HG02798 (cell line): ENCODE measurements at regions not wholly inside any gene's neighbourhood (a gene's known extent, or its start where the extent isn't known, plus 50 kb on each side); places are given as distances from the start of the nearest gene placed in this dataset.
"Not testable (repeated sequence)": the region's sequence is repeated elsewhere in the genome, so short reads cannot be mapped to it uniquely, and the experiment has no call there.

Experiments
- ATAC-seq: cut with Tn5 transposase; IDR thresholded peaks from one replicate; pipeline ENCODE4 v1.9.1; 2021; ENCODE audit warnings: mild to moderate bottlenecking; ENCODE audit not compliant: unreplicated experiment, poor library complexity

- no peak for ATAC-seq
Observed at GRCh38 chr14:87045956-87046355, 947.0 kb downstream of the GALC start.

GRCh38 chr14:87045246-87045645 lies 947.7 kb downstream of the GALC start:
- no peak for ATAC-seq

- ATAC-seq = no peak
Observed at GRCh38 chr14:87044807-87045206, 948.2 kb downstream of the GALC start.

DNA sequence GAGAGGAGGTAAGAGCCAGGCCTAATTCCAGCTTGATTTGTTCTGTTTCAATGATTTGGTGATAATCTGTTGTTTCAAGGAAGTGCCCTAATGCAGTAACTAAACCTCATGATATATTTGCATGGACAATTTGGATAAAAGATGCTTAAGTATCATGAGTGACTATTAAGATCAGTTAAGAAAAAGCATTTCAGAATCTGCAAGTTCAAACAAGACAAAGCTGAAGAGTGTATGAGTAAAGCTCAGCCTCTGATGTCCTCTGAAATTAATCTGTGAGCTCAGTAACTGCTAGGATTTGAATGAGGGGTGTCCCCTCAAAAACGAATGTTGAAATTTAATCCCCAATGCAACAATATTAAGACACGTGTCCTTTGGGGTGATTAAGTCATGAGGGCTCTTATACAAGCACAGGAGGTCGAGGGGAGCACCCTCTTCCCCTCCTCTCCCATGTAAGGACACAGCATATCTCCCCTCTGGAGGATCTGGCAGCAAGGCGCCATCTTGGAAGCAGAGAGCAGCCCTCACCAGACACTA lies 949.2 kb downstream of the GALC start:
- ATAC-seq = no peak

- ATAC-seq = no peak
Observed at GRCh38 chr14:87042354-87042753, 950.6 kb downstream of the GALC start.

DNA sequence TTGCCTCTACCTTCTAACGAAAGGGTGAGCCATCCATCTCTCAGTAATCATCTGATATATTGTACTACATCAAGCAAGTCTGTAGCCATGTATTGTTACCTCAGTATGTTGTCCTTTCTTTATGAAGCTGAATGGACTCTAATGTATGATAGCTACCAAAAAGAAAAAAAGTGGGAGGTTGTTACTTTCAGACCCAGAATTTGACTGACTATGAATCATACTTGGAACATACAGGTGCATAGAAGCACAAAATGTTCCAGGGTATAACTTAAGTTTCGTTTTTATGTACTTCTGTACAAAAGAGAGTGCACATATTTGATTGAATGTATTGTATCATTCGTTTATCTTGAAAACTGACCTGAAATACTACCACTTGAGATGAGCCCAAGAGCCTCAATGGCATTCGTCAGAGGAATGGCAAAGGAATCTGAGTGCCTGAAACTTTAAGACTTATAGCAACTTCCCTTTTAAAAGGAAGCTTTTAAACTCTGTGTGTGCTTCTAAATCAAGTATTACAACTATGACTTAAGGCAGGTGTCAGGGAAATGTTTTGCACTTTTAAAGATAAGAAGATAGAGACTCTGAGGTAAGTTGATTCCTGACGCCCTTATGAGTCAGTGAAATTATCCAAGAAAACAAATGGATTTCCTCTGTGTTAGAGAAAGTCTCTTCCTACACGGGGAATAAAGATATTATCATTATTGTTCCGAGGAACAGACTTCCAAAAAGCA lies 951.5 kb downstream of the GALC start:
- ATAC-seq = no peak

- ATAC-seq = no peak
Observed at GRCh38 chr14:87034680-87035079, 958.3 kb downstream of the GALC start.

GRCh38 chr14:87030197-87030596 lies 962.8 kb downstream of the GALC start:
- ATAC-seq = no peak

DNA sequence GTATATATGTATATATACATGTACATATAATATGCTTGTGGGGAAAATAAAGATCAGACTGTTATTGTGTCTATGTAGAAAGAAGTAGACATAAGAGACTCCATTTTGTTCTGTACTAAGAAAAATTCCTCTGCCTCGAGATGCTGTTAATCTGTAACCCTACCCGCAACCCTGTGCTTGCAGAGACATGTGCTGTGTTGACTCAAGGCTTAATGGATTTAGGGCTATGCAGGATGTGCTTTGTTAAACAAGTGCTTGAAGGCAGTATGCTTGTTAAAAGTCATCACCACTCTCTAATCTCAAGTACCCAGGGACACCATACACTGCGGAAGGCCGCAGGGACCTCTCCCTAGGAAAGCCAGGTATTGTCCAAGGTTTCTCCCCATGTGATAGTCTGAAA lies 972.9 kb downstream of the GALC start:
- not testable (repeated sequence) for ATAC-seq

DNA sequence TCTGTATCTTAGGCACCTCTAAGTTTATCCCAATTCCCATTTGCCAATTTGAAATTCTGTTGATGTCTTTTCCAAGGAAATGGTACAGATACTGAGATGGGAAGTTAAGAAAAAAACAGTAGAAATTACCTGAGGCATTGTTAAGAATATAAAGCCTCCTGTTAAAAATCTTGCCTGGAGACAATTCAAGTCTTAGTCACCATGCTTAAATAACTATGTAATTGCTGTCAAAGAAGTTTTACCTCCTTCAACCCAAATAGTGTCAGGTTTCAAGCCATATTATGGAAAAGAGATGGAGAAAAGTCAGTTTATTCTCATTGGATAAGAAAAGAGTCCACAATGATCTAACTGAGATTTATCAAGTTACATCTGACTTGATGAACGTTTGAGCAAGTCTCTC lies 974.7 kb downstream of the GALC start:
- ATAC-seq = no peak

DNA sequence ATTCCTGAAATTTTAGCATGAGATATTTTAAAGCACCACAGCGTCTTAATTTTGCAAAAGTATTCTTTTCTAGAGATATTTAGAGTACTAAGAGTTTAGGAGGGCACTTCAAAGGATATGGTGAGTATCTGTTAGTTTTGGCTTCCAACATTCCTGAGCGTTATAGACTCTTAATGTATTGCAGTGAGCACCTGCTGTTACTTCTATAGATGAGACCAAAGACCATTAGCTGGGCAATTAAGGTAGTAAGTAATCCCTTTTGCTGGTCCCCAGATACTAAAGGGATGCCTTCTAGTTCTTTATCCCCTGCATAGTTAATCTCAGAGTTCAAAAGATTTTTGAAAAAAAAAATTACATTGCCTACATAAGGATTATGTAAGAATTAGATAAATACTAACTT lies 975.6 kb downstream of the GALC start:
- ATAC-seq = no peak

- no peak for ATAC-seq
Observed at GRCh38 chr14:87014856-87015255, 978.1 kb downstream of the GALC start.

GRCh38 chr14:87013583-87013982 lies 979.4 kb downstream of the GALC start:
- no peak for ATAC-seq

GRCh38 chr14:87008965-87009364 lies 984.0 kb downstream of the GALC start:
- ATAC-seq = no peak

DNA sequence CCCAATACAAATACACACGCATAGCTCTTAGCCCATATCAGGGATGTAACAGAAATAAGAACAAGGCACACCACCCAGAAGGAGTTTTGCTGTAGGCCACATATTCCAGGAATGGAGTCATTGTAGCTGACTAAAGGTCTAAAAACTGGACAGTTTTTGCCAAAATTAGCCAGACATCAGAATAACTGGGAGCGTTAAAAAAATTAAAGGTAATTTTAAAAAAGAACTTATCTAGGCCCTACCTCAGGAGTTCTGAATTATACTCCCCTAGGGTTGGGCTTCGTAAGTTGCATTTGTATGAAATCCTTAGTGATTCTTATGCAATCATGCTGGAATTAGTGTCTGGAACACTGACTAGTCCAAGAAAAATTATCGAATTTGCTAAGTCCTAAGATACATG lies 987.7 kb downstream of the GALC start:
- no peak for ATAC-seq

GRCh38 chr14:87002776-87003175 lies 990.2 kb downstream of the GALC start:
- no peak for ATAC-seq

DNA sequence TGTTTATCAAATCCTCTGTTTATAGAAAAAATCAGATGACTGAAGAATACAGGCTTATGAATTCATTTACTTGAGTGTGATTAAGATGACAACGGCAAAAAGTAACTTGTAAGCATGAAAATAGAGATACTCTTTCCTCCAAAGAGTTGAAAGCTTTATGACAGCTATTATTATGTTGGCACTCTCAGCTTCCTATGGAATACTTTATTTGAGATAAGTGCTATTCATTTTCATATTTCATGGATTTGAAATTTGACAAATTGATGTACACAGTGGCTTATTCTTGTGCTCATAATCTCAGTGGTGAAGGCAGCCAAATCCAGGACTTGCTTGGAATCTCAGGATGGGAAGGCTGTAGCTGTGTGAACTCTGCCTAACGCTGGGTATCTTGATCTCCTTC lies 991.6 kb downstream of the GALC start:
- no peak for ATAC-seq

DNA sequence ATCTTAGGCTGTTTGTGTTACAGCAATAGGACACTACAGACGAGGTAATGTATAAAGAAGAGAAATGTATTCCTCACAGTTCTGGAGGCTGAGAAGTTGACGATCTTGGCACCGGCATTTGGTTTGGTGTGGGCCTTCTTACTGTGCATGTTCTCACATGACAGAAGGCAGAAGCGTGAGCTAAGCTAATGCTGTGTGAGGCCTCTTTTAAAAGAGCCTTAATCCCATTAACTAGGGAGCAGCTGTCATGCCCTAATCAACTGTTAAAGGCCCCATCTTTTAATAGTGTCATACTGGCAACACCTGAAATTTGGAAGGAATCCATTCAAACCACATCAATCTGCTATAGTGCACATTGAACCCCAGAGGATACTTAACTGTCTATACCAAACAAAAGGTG lies 992.9 kb downstream of the GALC start:
- no peak for ATAC-seq

GRCh38 chr14:86999036-86999435 lies 993.9 kb downstream of the GALC start:
- no peak for ATAC-seq

GRCh38 chr14:86997271-86997670 lies 995.7 kb downstream of the GALC start:
- no peak for ATAC-seq

DNA sequence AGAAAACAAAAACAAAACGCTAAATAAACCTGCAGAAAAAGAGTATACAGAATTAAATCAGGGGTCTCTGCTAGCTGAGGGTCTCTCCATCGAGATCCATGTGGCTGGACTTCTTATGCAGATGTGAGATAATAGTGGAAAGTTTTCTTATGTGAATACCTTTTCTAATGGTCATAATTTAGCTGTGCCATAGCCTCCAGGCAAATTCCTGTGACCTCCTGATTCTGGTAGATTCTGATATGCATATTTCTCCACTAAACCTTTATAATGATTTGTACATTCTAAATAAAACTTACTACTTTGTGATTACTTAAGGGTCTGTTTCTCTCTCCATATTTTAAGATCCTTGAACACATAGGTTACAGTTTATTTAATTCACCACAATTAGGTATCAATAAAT lies 1002.6 kb downstream of the GALC start:
- ATAC-seq = no peak

GRCh38 chr14:86989285-86989684 lies 1003.7 kb downstream of the GALC start:
- no peak for ATAC-seq
